Thoracic aorta (tissue), 2 donors: ENCODE measurements at regions not wholly inside any gene's neighbourhood (a gene's known extent, or its start where the extent isn't known, plus 50 kb on each side); places are given as distances from the start of the nearest gene placed in this dataset.

Experiments used
- ATAC-seq: fragments of 150-250 bp; one replicate; pipeline ENCODE4 v1.8.0; 2017; ENCODE audit warnings: low read depth; ENCODE audit not compliant: insufficient number of reproducible peaks, low FRiP score
- DNase-seq: peaks from one replicate; pipeline ENCODE4 v3.0.0-alpha.2; 2020; ENCODE audit warnings: low spot score
- H3K27ac ChIP-seq, 2 donors: fragments of 200-600 bp; sonication (generic); 1 replicate in 1 of 2; 2 replicates in 1 of 2; pipeline ENCODE4 v1.5.1; 2016; ENCODE audit warnings: mild to moderate bottlenecking in 2 of 2, moderate library complexity in 2 of 2
- H3K27me3 ChIP-seq: fragments of 200-600 bp; sonication (generic); replicated peaks from 2 replicates; pipeline ENCODE4 v1.6.0; 2016; ENCODE audit warnings: mild to moderate bottlenecking; ENCODE audit not compliant: insufficient read depth
- H3K36me3 ChIP-seq: fragments of 200-600 bp; sonication (generic); one replicate; pipeline ENCODE4 v1.5.1; 2016
- H3K4me1 ChIP-seq, 2 donors: fragments of 200-600 bp; sonication (generic); 1 replicate in 1 of 2; 2 replicates in 1 of 2; pipeline versions ENCODE4 v1.5.1 to v1.6.0; 2016; ENCODE audit warnings: low read depth in 2 of 2, mild to moderate bottlenecking in 1 of 2; ENCODE audit not compliant: control insufficient read depth in 1 of 2
- H3K4me3 ChIP-seq: fragments of 200-600 bp; sonication (generic); 2 replicates; pipeline ENCODE4 v1.5.1; 2016; ENCODE audit warnings: mild to moderate bottlenecking
- H3K9me3 ChIP-seq: fragments of 200-600 bp; sonication (generic); 2 replicates; pipeline ENCODE4 v1.5.1; 2016
- CTCF ChIP-seq: fragments of 200-600 bp; sonication (generic); IDR thresholded peaks from one replicate; pipeline ENCODE4 v1.5.1; 2019; ENCODE audit warnings: antibody characterized with exemption

DNA sequence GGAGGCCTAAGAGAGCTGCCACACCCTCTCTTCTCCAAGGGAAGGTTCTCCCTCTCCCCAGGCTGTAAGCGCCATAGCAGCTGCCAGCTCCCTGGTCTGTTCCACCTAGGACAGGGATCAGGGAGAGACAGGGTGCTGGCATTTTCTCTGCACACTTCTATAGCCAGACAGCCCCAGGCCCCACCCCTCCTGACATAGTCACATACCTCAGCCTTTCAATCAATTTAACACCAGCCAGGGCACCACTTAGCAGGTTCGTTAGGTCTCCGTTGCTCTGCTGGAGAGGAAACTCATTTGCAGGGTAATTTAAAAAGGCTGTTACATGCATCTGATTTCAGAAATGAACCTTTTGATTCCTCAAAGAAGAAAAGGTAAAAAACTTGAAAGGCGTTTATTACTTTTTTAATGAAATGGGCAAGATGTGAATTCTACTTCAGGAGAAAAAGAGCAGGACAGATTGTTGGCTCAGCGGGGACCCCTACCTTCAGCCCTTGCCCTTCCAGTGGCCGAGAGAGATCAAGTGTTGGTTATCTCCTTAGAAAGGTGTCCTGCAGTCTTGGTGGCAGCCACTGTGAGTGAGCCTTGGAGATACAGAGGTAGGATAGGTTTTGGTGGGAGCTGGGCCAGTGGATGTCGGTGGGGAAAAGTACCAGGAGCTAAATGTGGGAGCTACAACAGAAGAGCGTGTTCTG lies 180.5 kb upstream of the GALNT17 start:
- TF ChIP-seq CTCF: no peak

DNA sequence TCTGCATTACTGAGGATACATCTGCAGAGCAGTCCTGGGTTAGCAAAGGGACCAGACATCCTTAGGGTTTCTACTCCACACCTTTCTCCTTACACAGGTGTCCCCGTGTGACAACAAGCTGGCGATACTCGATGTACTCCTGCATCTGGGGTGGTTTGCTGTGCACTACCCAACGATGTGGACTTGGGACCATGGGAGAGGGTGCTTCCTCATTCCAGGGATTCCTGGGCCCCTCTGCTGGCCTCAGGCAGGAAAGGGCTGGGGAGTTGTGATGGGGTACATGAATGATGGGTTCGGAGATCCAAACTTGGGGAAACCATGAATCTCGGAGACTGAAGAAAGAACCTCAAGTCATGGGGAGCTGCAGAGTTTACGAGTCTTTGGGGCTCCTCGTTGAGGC lies 179.6 kb upstream of the GALNT17 start:
- no peak for TF ChIP-seq CTCF
- ATAC-seq: no peak
- Histone ChIP-seq H3K4me3 (no peak overlapping the region), H3K4me1 (no peaks in the 10 kb centered on the region), H3K9me3 (no peaks in the 10 kb centered on the region), H3K27ac (no peak overlapping the region), H3K27me3 (no peaks in the 10 kb centered on the region), H3K36me3 (no peaks in the 10 kb centered on the region)
- DNase-seq: no peak

More for the DNA sequence above, 180.5 kb upstream of the GALNT17 start:
- no peak for ATAC-seq
- H3K4me3 ChIP-seq: no peak overlapping the region
- no peak overlapping the region for H3K27ac ChIP-seq
- H3K36me3 ChIP-seq: no peaks in the 10 kb centered on the region
- no peaks in the 10 kb centered on the region for H3K9me3 ChIP-seq
- no peaks in the 10 kb centered on the region for H3K27me3 ChIP-seq
- H3K4me1 ChIP-seq: no peaks in the 10 kb centered on the region
- no peak for DNase-seq

DNA sequence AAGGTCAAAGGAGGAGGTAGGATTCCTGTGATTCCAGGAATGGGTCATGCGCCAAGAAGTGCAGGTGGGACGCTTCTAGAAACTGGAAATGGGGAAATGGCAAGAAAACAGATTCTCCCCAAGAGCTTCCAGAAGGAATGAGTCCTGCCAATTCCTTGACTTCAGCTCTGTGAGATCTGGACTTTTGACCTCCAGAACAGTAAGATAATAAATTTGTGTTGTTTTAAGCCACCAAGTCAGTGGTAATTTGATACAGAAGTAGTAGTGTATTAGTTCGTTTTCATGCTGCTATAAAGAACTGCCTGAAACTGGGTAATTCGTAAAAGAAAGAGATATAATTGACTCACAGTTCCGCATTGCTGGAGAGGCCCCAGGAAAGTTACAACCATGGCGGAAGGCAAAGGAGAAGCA lies 178.6 kb upstream of the GALNT17 start:
- Histone ChIP-seq H3K4me3 (no peak overlapping the region), H3K27me3 (no peaks in the 10 kb centered on the region), H3K4me1 (no peaks in the 10 kb centered on the region), H3K27ac (no peak overlapping the region), H3K9me3 (no peaks in the 10 kb centered on the region), H3K36me3 (no peaks in the 10 kb centered on the region)
- DNase-seq: no peak
- TF ChIP-seq CTCF: no peak
- no peak for ATAC-seq

GRCh38 chr7:70953796-70954195 lies 178.1 kb upstream of the GALNT17 start:
- H3K9me3 ChIP-seq: no peaks in the 10 kb centered on the region
- H3K4me3 ChIP-seq: no peak overlapping the region
- no peaks in the 10 kb centered on the region for H3K36me3 ChIP-seq
- no peak for TF ChIP-seq CTCF
- H3K27ac ChIP-seq: no peak overlapping the region
- no peaks in the 10 kb centered on the region for H3K4me1 ChIP-seq
- DNase-seq: no peak
- ATAC-seq: no peak
- no peaks in the 10 kb centered on the region for H3K27me3 ChIP-seq

DNA sequence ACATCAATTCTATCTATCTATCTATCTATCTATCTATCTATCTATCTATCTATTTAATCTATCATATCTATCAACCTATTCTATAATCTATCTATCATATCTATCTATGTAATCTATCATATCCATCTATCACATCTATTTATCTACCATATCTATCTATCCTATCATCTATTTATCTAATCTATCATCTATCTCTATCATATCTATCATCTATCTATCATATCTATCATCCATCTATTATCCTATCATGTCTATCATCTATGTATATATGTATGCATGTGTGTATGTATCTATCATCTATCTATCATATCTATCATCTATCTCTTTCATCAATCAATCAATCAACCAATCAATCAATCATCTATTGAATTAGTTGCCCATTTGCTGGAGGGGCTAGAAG lies 159.3 kb upstream of the GALNT17 start:
- Histone ChIP-seq H3K4me1 (no peaks in the 10 kb centered on the region), H3K4me3 (no peak overlapping the region), H3K27ac (no peak overlapping the region), H3K36me3 (no peaks in the 10 kb centered on the region), H3K27me3 (no peaks in the 10 kb centered on the region), H3K9me3 (no peaks in the 10 kb centered on the region)
- no peak for ATAC-seq
- TF ChIP-seq CTCF: no peak
- DNase-seq: no peak
